K562 (cell line): ENCODE measurements at regions not wholly inside any gene's neighbourhood (a gene's known extent, or its start where the extent isn't known, plus 50 kb on each side); places are given as distances from the start of the nearest gene placed in this dataset.

Experiments used
- ELK3 ChIP-seq: fragments of 450-650 bp; formaldehyde crosslinking; IDR thresholded peaks from 2 replicates; pipeline ENCODE4 v1.4.0; 2020; ENCODE audit warnings: mild to moderate bottlenecking
- MLLT1 ChIP-seq, 2 experiments: fragments of 450-650 bp; IDR thresholded peaks; 2 replicates each; pipeline ENCODE4 v1.6.1; 2016
- RERE ChIP-seq: sonication (generic); formaldehyde crosslinking; IDR thresholded peaks from 2 replicates; pipeline ENCODE4 v1.8.0; 2023; ENCODE audit warnings: missing genetic modification reagents, mild to moderate bottlenecking, borderline replicate concordance
- ZBTB7A ChIP-seq: IDR thresholded peaks from 2 replicates; pipeline ENCODE4 v1.6.1; 2011; ENCODE audit warnings: low read depth, mild to moderate bottlenecking, low read length, moderate library complexity, borderline replicate concordance; ENCODE audit not compliant: control insufficient read depth
- ZNF239 ChIP-seq: fragments of 250-450 bp; sonication (Bioruptor Pico); IDR thresholded peaks from 2 replicates; pipeline ENCODE4 v1.4.0; 2020; ENCODE audit warnings: mild to moderate bottlenecking

GRCh38 chr11:91763331-91763730 lies 461.3 kb upstream of the FAT3 start (continued):
- TF ChIP-seq RERE (CRISPR knock-in tag) (no peak), ELK3 (CRISPR knock-in tag) (no peak), ZBTB7A (no peak), MLLT1 (IDR thresholded peaks at IDR 0.05) (no peak), ZNF239 (no peak)
